Liver (tissue), 3 donors: ENCODE measurements at regions not wholly inside any gene's neighbourhood (a gene's known extent, or its start where the extent isn't known, plus 50 kb on each side); places are given as distances from the start of the nearest gene placed in this dataset.

Experiments
- CTCF ChIP-seq: fragments of 150-350 bp; IDR thresholded peaks from 2 replicates; pipeline ENCODE4 v1.5.1; 2017; ENCODE audit warnings: improper control_type of control experiment, low read depth, low read length; ENCODE audit not compliant: missing input control
- FOXA1 ChIP-seq: IDR thresholded peaks from 2 replicates; pipeline ENCODE4 v1.6.1; 2016; ENCODE audit warnings: antibody characterized with exemption
- GABPA ChIP-seq, 2 donors: IDR thresholded peaks in 1 of 2; conservative IDR thresholded peaks in 1 of 2; 2 replicates each; pipeline ENCODE4 v1.6.1; 2016; ENCODE audit warnings: antibody characterized with exemption in 2 of 2, mild to moderate bottlenecking in 1 of 2, moderate library complexity in 1 of 2
- HNF4G ChIP-seq: IDR thresholded peaks from 2 replicates; pipeline ENCODE4 v1.6.1; 2016; ENCODE audit warnings: antibody characterized with exemption
- JUND ChIP-seq, 2 donors: IDR thresholded peaks; 2 replicates each; pipeline ENCODE4 v1.6.1; 2016; ENCODE audit warnings: antibody characterized with exemption in 2 of 2
- NR2F2 ChIP-seq: IDR thresholded peaks from 2 replicates; pipeline ENCODE4 v1.6.1; 2016; ENCODE audit warnings: antibody characterized with exemption
- RAD21 ChIP-seq, 2 donors: IDR thresholded peaks; 2 replicates each; pipeline ENCODE4 v1.6.1; 2016; ENCODE audit warnings: antibody characterized with exemption in 2 of 2, mild to moderate bottlenecking in 2 of 2
- REST ChIP-seq: IDR thresholded peaks from 2 replicates; pipeline ENCODE4 v1.6.1; 2016; ENCODE audit warnings: antibody characterized with exemption, mild to moderate bottlenecking
- SP1 ChIP-seq: IDR thresholded peaks from 2 replicates; pipeline ENCODE4 v1.6.1; 2018; ENCODE audit warnings: antibody characterized with exemption, mild to moderate bottlenecking
- TAF1 ChIP-seq: conservative IDR thresholded peaks from 2 replicates; pipeline ENCODE4 v1.6.1; 2016; ENCODE audit warnings: antibody characterized with exemption, mild to moderate bottlenecking
- YY1 ChIP-seq: IDR thresholded peaks from 2 replicates; pipeline ENCODE4 v1.6.1; 2016; ENCODE audit warnings: antibody characterized with exemption, mild to moderate bottlenecking
- ZBTB33 ChIP-seq: IDR thresholded peaks from 2 replicates; pipeline ENCODE4 v1.6.1; 2016; ENCODE audit warnings: antibody characterized with exemption
- donor health status: healthy.
- donor health status: healthy.

GRCh38 chr4:73679836-73680235, 59.6 kb upstream of the RASSF6 start:
- TF ChIP-seq CTCF (no peak), ZBTB33 (no peak), SP1 (no peak), YY1 (no peak), REST (no peak), NR2F2 (no peak), HNF4G (no peak), RAD21 (IDR thresholded peaks at IDR 0.05) (no peak), GABPA (IDR thresholded peaks at IDR 0.05 in 1 of 2, conservative IDR thresholded peaks at IDR 0.05 in 1 of 2) (no peak), TAF1 (no peak), JUND (IDR thresholded peaks at IDR 0.05) (no peak), FOXA1 (no peak)
